Iris pigment epithelial cell (primary cell): ENCODE measurements at regions not wholly inside any gene's neighbourhood (a gene's known extent, or its start where the extent isn't known, plus 50 kb on each side); places are given as distances from the start of the nearest gene placed in this dataset.

Experiments
- DNase-seq: peaks from one replicate; pipeline ENCODE4 v3.0.0-alpha.2; 2011; ENCODE audit warnings: low read depth

GRCh38 chr5:125506124-125506523, 759.7 kb upstream of the ZNF608 start:
- DNase-seq, result no peak

- DNase-seq, result no peak
These were observed 761.8 kb upstream of the ZNF608 start for GRCh38 chr5:125508225-125508624.

GRCh38 chr5:125510651-125511050, 764.2 kb upstream of the ZNF608 start:
- no peak for DNase-seq

GRCh38 chr5:125517973-125518550, 771.6 kb upstream of the ZNF608 start:
- no peak for DNase-seq

- no peak for DNase-seq
These were observed 774.9 kb upstream of the ZNF608 start for GRCh38 chr5:125521289-125521688.

- DNase-seq, result peak; percentile 1
These were observed 778.9 kb upstream of the ZNF608 start for GRCh38 chr5:125525356-125525755.

- DNase-seq, result peak; percentile 31
These were observed 780.5 kb upstream of the ZNF608 start for GRCh38 chr5:125526966-125527365.

- DNase-seq, result peak; percentile 34
These were observed 782.4 kb upstream of the ZNF608 start for GRCh38 chr5:125528881-125529280.

GRCh38 chr5:125530833-125531615, 784.6 kb upstream of the ZNF608 start:
- DNase-seq, result no peak

- no peak for DNase-seq
These were observed 789.7 kb upstream of the ZNF608 start for GRCh38 chr5:125536095-125536494.

- peak; percentile 32 for DNase-seq
These were observed 790.1 kb upstream of the ZNF608 start for GRCh38 chr5:125536582-125536981.

- no peak for DNase-seq
These were observed 791.2 kb upstream of the ZNF608 start for GRCh38 chr5:125537661-125538060.

GRCh38 chr5:125538469-125538868, 792.0 kb upstream of the ZNF608 start:
- no peak for DNase-seq

- DNase-seq, result no peak
These were observed 794.6 kb upstream of the ZNF608 start for GRCh38 chr5:125541085-125541484.

- peak; percentile 54 for DNase-seq
These were observed 803.0 kb upstream of the ZNF608 start for GRCh38 chr5:125549322-125549911.

- DNase-seq, result peak; percentile 63
These were observed 803.8 kb upstream of the ZNF608 start for GRCh38 chr5:125550274-125550673.

GRCh38 chr5:125551246-125551645, 804.8 kb upstream of the ZNF608 start:
- peak; percentile 76 for DNase-seq

- no peak for DNase-seq
These were observed 805.4 kb upstream of the ZNF608 start for GRCh38 chr5:125551797-125552196.

- peak; percentile 49 for DNase-seq
These were observed 806.0 kb upstream of the ZNF608 start for GRCh38 chr5:125552486-125552885.

GRCh38 chr5:125554355-125554754, 807.9 kb upstream of the ZNF608 start:
- no peak for DNase-seq

- DNase-seq, result no peak
These were observed 809.2 kb upstream of the ZNF608 start for GRCh38 chr5:125555591-125555990.

- no peak for DNase-seq
These were observed 811.6 kb upstream of the ZNF608 start for GRCh38 chr5:125558016-125558415.

GRCh38 chr5:125558466-125558865, 812.0 kb upstream of the ZNF608 start:
- DNase-seq, result no peak
